ENCODE measurements at regions not wholly inside any gene's neighbourhood (a gene's known extent, or its start where the extent isn't known, plus 50 kb on each side); places are given as distances from the start of the nearest gene placed in this dataset.

GRCh38 chr20:43379239-43379917 lies 78.3 kb upstream of the SRSF6 start:
- no peaks in the 10 kb centered on the region for H3K36me3 ChIP-seq (ENCODE audit: control insufficient read depth in 2 of 3, insufficient read depth in 3 of 3, low read length in 3 of 3)
- H3K9ac ChIP-seq (ENCODE audit: low read length in 3 of 3) = no peak overlapping the region
- DNase-seq (no peak), FAIRE-seq (no peak)
- H3K4me3 ChIP-seq (ENCODE audit: low read length in 3 of 3) = no peak overlapping the region
- no peak overlapping the region for H3K27ac ChIP-seq (ENCODE audit: low read depth in 2 of 2, low read length in 2 of 2)
- no peaks in the 10 kb centered on the region for H3K4me1 ChIP-seq (ENCODE audit: control insufficient read depth in 2 of 3, insufficient read depth in 2 of 3, low read depth in 1 of 3, low read length in 3 of 3)
- no peaks in the 10 kb centered on the region for H3K9me3 ChIP-seq (ENCODE audit: control insufficient read depth in 2 of 3, insufficient read depth in 1 of 3, low read length in 3 of 3)
- TF ChIP-seq CTCF (IDR thresholded peaks at IDR 0.05; ENCODE audit: borderline replicate concordance, extremely low read depth, insufficient read depth) = no peak
- intact Hi-C loops (cut with DNase I) = no loop called here
- H3K27me3 ChIP-seq (ENCODE audit: control insufficient read depth, insufficient read depth, low read length) = no peaks in the 10 kb centered on the region

- H3K9ac ChIP-seq (ENCODE audit: low read length in 3 of 3) = no peak overlapping the region
- FAIRE-seq = no peak
- H3K27ac ChIP-seq (ENCODE audit: low read depth in 2 of 2, low read length in 2 of 2) = no peak overlapping the region
- no peak overlapping the region for H3K4me3 ChIP-seq (ENCODE audit: low read length in 3 of 3)
- H3K9me3 ChIP-seq (ENCODE audit: control insufficient read depth in 2 of 3, insufficient read depth in 1 of 3, low read length in 3 of 3) = no peaks in the 10 kb centered on the region
- H3K27me3 ChIP-seq (ENCODE audit: control insufficient read depth, insufficient read depth, low read length) = no peaks in the 10 kb centered on the region
- no peaks in the 10 kb centered on the region for H3K36me3 ChIP-seq (ENCODE audit: control insufficient read depth in 2 of 3, insufficient read depth in 3 of 3, low read length in 3 of 3)
- H3K4me1 ChIP-seq (ENCODE audit: control insufficient read depth in 2 of 3, insufficient read depth in 2 of 3, low read depth in 1 of 3, low read length in 3 of 3) = no peaks in the 10 kb centered on the region
- intact Hi-C loops (cut with DNase I) = no loop called here
- TF ChIP-seq CTCF (IDR thresholded peaks at IDR 0.05; ENCODE audit: borderline replicate concordance, extremely low read depth, insufficient read depth) = no peak
- DNase-seq = no peak
Observed at GRCh38 chr20:43376831-43377230, 80.9 kb upstream of the SRSF6 start.

- no peak for DNase-seq
- Histone ChIP-seq H3K36me3 (ENCODE audit: control insufficient read depth in 2 of 3, insufficient read depth in 3 of 3, low read length in 3 of 3) (no peaks in the 10 kb centered on the region), H3K4me1 (ENCODE audit: control insufficient read depth in 2 of 3, insufficient read depth in 2 of 3, low read depth in 1 of 3, low read length in 3 of 3) (no peaks in the 10 kb centered on the region), H3K9ac (ENCODE audit: low read length in 3 of 3) (no peak overlapping the region), H3K27me3 (ENCODE audit: control insufficient read depth, insufficient read depth, low read length) (no peaks in the 10 kb centered on the region), H3K27ac (ENCODE audit: low read depth in 2 of 2, low read length in 2 of 2) (no peak overlapping the region), H3K4me3 (ENCODE audit: low read length in 3 of 3) (no peak overlapping the region), H3K9me3 (ENCODE audit: control insufficient read depth in 2 of 3, insufficient read depth in 1 of 3, low read length in 3 of 3) (no peaks in the 10 kb centered on the region)
- no peak for FAIRE-seq
- intact Hi-C loops (cut with DNase I) = no loop called here
- TF ChIP-seq CTCF (IDR thresholded peaks at IDR 0.05; ENCODE audit: borderline replicate concordance, extremely low read depth, insufficient read depth) = no peak
Observed at GRCh38 chr20:43375591-43375990, 82.1 kb upstream of the SRSF6 start.

- intact Hi-C loops (cut with DNase I) = no loop called here
- no peak overlapping the region for H3K27ac ChIP-seq (ENCODE audit: low read depth in 2 of 2, low read length in 2 of 2)
- TF ChIP-seq CTCF (IDR thresholded peaks at IDR 0.05; ENCODE audit: borderline replicate concordance, extremely low read depth, insufficient read depth) = no peak
- no peaks in the 10 kb centered on the region for H3K9me3 ChIP-seq (ENCODE audit: control insufficient read depth in 2 of 3, insufficient read depth in 1 of 3, low read length in 3 of 3)
- no peaks in the 10 kb centered on the region for H3K36me3 ChIP-seq (ENCODE audit: control insufficient read depth in 2 of 3, insufficient read depth in 3 of 3, low read length in 3 of 3)
- H3K4me1 ChIP-seq (ENCODE audit: control insufficient read depth in 2 of 3, insufficient read depth in 2 of 3, low read depth in 1 of 3, low read length in 3 of 3) = no peaks in the 10 kb centered on the region
- no peak overlapping the region for H3K4me3 ChIP-seq (ENCODE audit: low read length in 3 of 3)
- H3K9ac ChIP-seq (ENCODE audit: low read length in 3 of 3) = no peak overlapping the region
- no peaks in the 10 kb centered on the region for H3K27me3 ChIP-seq (ENCODE audit: control insufficient read depth, insufficient read depth, low read length)
- FAIRE-seq (no peak), DNase-seq (no peak)
Observed at GRCh38 chr20:43372051-43372450, 85.6 kb upstream of the SRSF6 start.
